ENCODE measurements at regions not wholly inside any gene's neighbourhood (a gene's known extent, or its start where the extent isn't known, plus 50 kb on each side); places are given as distances from the start of the nearest gene placed in this dataset.
"Not testable (repeated sequence)": the region's sequence is repeated elsewhere in the genome, so short reads cannot be mapped to it uniquely, and the experiment has no call there.

DNA sequence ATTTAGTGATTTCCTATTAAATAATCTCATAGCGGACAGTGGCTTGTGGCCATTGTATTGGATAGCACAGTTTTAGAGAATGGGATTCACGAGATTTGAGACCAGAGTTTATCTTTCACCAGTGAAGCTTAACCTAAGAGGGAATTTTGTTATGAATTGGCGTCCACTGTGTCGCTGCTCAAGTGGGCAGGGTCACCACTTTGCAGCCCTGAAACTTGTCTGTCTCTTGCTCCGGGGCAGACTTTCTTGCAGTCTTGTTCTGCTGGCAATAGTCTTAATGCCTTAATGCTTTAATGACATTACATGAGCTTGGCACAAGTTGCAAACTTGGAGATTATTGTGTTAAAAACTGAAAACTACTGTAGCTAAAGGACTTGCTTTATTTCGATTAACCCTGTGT lies 72.8 kb upstream of the PPM1H start:
- ATAC-seq (no peak), DNase-seq (ENCODE audit: missing footprints) (no peak)
- intact Hi-C loops (cut with DNase I) = no loop called here

- no peak for ATAC-seq
- no peak for DNase-seq (ENCODE audit: missing footprints)
- intact Hi-C loops (cut with DNase I) = no loop called here
Measured at GRCh38 chr12:63006536-63006935, 71.6 kb upstream of the PPM1H start.

DNA sequence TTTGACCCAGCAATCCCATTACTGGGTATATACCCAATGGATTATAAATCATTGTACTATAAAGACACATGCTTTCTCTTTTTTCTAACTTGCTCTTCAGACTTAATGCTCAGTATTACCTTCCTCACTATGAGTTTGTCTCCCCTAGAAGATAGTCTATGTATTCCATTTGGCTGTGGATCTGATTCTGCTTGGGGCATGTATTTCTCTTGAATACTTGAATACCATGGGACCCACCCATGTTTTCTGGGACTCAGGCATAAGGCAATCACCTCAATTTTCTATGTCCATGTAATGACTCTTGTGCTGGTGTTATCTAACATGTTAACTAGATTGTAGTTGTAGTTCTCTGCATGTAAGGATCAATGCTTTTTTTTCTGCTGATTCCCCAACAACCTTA lies 70.4 kb upstream of the PPM1H start:
- ATAC-seq (no peak), DNase-seq (ENCODE audit: missing footprints) (no peak)
- intact Hi-C loops (cut with DNase I) = no loop called here

GRCh38 chr12:63003223-63003819 lies 68.4 kb upstream of the PPM1H start:
- intact Hi-C loops (cut with DNase I) = no loop called here
- no peak for ATAC-seq
- no peak for DNase-seq (ENCODE audit: missing footprints)

DNA sequence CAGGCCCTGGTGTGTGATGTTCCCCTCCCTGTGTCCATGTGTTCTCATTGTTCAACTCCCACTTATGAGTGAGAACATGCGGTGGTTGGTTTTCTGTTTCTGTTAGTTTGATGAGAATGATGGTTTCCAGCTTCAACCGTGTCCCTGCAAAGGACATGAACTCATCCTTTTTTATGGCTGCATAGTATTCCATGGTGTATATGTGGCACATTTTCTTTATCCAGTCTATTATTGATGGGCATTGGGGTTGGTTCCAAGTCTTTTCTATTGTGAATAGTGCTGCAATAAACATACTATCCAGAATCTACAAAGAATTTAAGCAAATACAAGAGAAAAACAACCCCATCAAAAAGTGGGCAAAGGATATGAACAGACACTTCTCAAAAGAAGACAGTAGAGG lies 67.1 kb upstream of the PPM1H start:
- DNase-seq (ENCODE audit: missing footprints); intact Hi-C loops (cut with DNase I); ATAC-seq: not testable (repeated sequence)

DNA sequence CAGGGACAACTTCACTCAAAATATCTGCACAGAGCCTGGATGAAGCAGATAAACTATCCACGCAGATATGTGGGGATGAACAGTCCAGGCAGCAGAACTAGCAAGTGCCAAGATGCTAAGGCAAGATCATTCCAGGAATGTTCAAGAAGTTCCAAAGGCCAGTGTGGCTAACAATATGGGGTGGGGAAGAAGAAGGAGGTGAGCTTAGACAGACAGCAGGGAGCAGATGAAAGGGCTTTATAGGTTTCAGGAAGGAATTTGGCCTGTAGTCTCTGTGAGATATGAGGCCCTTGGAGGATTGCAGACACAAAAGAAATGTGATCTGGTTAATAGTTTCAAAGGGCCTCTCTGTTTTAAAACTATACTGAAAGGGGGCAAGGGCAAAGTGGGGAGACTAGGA lies 63.5 kb upstream of the PPM1H start:
- ATAC-seq (no peak), DNase-seq (ENCODE audit: missing footprints) (no peak)
- intact Hi-C loops (cut with DNase I) = no loop called here

- ATAC-seq (no peak), DNase-seq (ENCODE audit: missing footprints) (no peak)
- intact Hi-C loops (cut with DNase I) = no loop called here
Measured at GRCh38 chr12:62995097-62995496, 60.1 kb upstream of the PPM1H start.

DNA sequence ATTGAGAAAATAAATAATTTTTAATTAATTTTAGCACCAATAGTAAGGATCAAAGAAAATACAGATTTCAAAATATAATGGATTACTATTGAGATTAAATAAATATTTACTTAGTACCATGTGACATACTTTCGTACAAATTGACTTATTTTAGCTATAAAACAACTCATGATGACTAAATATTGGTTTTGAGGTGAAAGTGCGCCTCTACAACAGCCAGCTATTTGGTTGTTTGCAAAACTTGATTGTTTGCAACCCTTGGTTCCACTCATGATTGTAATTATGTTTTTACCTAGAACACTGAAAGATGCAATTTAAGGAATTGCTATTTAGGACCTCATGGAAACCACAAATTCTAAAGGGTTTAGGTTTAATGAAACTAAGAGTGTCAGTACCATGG lies 51.9 kb upstream of the PPM1H start:
- intact Hi-C loops (cut with DNase I) = no loop called here
- DNase-seq (ENCODE audit: missing footprints) (no peak), ATAC-seq (no peak)
